ENCODE measurements at regions not wholly inside any gene's neighbourhood (a gene's known extent, or its start where the extent isn't known, plus 50 kb on each side); places are given as distances from the start of the nearest gene placed in this dataset.
"Not testable (repeated sequence)": the region's sequence is repeated elsewhere in the genome, so short reads cannot be mapped to it uniquely, and the experiment has no call there.

DNA sequence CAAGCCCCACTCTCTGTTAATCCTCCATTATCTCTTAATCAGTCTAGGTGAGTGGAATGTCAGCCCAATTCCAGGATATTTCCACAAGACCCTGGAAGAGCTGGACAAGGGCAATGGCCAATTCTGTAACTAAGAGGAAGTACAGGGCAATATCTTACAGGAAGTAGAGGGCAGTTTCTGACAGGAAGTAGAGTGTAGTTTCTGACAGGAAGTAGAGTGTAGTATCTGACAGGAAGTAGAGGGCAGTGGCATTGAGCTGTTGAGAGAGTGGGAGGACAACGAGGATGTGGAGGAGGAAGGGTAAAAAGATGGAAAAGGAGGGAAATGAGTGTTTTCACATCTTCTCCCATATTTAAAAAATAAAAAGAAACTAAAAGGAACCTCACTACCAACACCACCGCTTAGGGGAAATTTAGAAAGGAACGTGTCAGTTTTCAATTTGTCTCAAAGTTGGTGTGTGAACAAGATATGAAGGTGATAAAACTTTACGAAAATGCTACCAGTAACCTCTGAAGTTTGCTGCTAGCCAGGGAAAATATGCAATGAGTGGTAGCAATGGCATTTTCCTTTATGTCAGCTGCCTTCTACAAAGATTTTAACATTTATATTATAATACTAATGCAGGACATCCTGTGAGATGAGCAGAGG lies 430.9 kb upstream of the HNRNPA3 start:
- no peak for DNase-seq

GRCh38 chr2:176784633-176785200 lies 427.9 kb upstream of the HNRNPA3 start:
- DNase-seq = no peak

DNA sequence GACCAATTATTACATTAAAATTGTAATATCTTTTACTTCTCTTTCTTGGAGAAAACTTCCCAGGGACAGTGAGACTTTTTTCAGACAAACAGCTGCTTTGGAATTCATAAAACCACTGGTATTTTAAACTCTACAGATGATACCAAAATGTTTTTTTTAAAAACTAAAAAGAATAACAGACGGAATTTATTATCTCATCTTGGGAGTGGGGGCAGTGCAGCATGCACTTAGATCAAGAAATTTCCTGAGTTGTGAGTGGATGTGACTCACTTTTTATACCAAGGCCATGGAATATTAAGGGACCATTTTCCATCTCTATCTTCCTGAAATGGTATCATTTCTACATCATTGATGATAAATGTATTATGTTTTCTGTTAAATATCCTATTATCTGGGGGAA lies 422.8 kb upstream of the HNRNPA3 start:
- DNase-seq = no peak

DNA sequence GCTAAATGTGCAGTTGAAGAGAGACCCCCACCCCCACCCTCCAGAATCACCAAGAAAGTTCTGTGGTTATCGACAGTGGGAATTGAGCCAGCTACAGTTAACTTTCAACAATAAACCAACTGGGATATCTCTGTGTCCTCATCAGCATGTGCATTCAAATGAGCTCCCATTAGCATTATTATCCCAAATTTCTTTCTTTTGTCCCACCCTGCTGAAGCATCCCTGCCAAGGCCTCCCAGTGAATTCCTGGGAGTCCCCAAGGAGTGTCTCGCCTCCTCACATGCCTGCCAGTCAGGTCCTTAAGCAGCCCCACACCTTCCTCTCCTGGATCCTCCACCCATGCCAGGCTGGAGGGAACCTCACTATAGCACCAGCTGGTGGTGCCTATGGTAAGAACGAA lies 422.1 kb upstream of the HNRNPA3 start:
- DNase-seq = no peak

- no peak for DNase-seq
Observed at GRCh38 chr2:176793792-176794191, 418.8 kb upstream of the HNRNPA3 start.

- DNase-seq = no peak
Observed at GRCh38 chr2:176794392-176794791, 418.2 kb upstream of the HNRNPA3 start.

DNA sequence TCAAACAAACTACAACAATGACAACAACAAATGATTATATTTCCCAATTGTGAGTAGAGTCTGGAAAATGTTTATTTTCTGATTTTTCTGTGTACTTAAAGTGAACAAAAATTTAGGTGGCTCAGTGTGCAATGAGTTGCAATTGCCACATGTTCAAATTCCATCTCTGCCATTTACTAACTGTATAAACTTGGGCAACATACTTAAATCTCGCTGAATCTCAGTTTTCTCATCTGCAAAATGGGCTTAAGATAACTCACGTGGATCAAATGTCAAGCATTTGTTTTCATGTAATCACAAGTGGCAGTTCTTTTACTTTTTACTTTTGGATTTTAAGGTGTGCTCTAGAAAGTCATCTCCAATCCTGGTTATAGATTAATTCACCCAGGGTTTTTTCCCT lies 416.8 kb upstream of the HNRNPA3 start:
- no peak for DNase-seq

GRCh38 chr2:176796677-176797076 lies 415.9 kb upstream of the HNRNPA3 start:
- DNase-seq = not testable (repeated sequence)

- no peak for DNase-seq
Observed at GRCh38 chr2:176804392-176804791, 408.2 kb upstream of the HNRNPA3 start.

- no peak for DNase-seq
Observed at GRCh38 chr2:176805345-176805744, 407.2 kb upstream of the HNRNPA3 start.

GRCh38 chr2:176812246-176812775 lies 400.3 kb upstream of the HNRNPA3 start:
- DNase-seq = no peak

DNA sequence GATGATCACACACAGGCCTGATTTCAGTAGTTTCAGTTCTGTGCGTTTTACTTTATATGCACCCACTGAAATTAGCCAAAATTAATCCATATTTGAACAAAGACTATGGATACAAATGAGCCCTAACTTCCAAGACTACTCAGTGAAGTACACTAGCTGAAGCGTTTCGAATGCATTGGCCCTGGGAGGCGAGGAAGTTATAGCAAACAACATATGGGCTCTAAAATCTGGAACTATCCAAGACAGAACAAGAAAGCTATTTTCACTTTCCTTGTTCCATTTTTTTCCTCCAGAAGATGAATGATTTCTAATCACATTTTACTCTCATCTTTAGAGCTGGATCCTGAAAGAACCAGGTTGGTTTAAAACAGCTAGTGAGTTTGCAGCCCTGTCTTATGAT lies 399.4 kb upstream of the HNRNPA3 start:
- no peak for DNase-seq

DNA sequence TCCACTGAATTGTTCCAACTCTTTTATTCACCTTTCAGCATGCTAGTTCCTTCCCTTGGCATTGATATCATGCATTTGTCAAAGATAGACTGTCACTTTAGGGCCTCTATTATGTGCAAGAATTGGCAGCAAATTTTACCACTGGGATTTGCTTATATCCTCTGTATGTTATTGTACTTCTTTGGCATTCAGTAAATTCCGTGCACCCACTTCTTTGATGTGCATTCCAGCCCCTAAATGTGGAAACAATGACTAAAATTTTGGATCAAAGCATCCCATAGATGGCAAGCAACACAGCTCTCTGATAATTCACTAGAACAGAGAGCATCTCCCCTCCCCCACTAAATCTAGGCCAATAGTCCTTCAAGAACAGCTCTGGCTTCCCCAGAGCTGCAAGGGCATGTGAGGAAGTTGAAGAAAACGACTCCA lies 399.0 kb upstream of the HNRNPA3 start:
- DNase-seq = no peak

- no peak for DNase-seq
Observed at GRCh38 chr2:176814274-176814673, 398.3 kb upstream of the HNRNPA3 start.

DNA sequence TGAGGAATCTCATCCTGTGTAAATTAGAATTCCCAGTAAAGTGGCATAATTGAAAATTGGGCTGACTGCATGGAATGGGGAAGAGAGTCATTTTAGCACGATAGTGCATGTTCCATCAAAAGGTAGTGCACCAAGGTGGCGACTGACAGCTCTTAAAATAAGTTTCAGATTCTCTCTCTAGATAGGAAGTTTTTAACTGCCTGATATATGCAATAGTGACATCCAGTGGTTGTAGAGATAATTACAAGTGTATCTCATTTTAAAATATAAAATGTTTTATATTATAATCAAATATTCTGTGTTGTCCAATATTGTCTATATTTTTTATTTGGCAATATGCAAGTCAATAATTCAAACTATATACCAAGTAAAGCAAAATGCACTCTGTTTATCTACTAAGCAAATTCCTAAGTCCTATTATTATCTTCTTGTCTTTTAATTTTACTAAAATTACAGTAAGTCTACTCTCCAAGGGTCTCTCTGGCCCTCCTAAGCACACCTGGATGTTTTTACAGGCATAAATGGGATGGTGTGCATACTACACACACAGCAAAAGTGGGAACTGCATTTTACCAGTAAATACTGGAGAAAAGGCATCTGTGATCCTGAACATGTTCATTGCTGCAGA lies 397.7 kb upstream of the HNRNPA3 start:
- no peak for DNase-seq

- peak; percentile 3 for DNase-seq
Observed at GRCh38 chr2:176817061-176817565, 395.5 kb upstream of the HNRNPA3 start.

GRCh38 chr2:176818076-176818475 lies 394.5 kb upstream of the HNRNPA3 start:
- no peak for DNase-seq

DNA sequence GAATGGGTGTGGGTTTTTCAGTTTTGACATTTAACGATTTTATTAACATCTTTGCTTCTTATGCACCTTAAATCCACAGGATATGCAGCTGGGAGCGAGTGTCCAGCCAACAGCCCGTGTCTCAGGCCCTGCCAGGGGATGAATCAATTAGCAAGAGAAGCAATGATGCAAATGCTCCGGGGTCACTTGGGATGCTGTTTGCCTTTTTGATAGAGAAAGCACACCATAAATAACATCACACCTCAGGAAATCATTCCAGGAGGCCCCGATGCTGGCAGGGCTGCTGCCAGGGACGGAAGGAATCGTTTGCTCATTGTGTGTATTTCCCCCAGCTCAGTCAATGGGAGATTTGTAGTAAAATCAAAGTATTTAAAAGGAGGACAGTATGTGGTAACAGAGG lies 394.0 kb upstream of the HNRNPA3 start:
- DNase-seq = no peak

GRCh38 chr2:176819306-176819705 lies 393.3 kb upstream of the HNRNPA3 start:
- DNase-seq = no peak

DNA sequence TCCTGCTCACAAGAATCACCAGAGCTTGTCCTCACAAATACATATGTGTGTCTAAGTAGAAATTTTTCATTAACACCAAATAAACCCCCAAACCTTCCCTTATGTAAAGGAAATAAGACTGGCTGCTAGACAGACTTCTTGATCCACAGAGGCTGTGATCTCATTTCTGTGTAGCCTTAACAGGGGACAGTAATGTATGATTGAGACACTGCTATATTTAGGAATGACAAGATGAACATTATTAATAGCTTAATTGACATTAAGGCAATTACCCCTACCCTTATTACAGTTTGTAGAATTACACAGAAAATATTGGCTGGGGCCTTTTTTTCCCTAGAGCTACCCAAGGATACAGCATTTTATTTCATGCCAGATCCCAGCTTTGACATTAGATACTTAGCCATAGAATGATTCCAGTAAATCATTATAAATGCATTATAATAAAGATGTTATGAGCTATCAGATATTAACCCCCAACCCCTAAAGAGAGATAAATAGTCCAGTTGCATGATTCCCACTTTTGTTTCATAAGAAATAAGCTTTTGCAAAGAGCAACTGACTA lies 392.1 kb upstream of the HNRNPA3 start:
- DNase-seq = no peak

DNA sequence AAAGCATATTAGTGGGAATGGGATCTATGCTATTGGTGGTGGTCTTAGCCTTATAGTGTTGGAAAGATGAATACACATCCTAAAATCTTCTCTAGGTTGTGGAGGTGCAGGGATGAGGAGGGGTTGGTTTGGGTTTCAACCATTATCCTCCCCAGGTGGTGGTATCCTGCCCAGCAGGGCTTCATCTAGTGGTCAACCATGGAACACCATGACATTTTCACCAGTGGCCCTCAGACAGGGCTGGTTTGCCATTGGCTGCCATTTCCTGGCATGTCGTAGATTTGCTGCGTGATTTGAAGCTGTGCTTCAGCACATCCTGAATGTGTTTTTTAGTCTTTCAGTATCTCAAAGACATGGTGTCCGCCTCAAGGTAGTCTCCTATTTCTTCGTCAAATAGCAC lies 391.2 kb upstream of the HNRNPA3 start:
- no peak for DNase-seq

DNA sequence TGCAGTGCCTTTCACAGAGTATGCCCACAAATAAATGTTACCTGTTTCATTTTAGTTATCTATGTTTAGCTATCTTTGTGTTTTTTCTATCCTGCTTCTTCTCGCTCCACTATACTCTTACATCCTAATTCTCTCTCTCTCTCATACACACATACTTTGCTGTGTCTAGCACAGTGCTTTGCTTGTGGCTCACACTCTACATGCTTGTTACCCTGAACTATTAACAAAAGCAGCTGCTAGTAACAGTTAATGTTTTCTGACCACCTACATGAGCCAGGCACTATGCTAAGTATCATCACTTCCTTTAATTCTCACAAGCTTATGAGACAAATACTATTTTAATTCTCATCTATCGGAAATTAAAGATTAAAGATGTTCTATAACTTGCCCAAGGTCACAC lies 390.5 kb upstream of the HNRNPA3 start:
- no peak for DNase-seq

DNA sequence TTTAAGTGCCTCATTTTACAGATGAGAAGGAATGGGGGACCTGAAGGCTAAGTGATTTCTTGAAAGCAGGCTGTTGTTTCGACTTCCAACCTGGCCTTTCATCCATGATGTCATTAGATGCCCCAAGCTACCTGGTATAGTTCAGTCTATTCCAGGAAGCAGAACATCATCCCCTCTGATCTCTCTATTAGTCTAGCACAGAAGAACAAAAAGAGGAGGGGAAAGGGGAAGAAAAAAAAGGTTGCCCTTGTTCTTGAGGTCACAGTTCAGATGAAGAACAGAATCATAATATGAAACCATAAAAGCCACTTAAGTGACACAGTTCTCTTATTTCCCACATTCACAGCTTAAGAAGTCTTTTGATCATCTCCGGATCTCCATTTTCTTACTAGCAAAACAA lies 386.2 kb upstream of the HNRNPA3 start:
- DNase-seq = no peak
